ENCODE measurements at regions not wholly inside any gene's neighbourhood (a gene's known extent, or its start where the extent isn't known, plus 50 kb on each side); places are given as distances from the start of the nearest gene placed in this dataset.
"Not testable (repeated sequence)": the region's sequence is repeated elsewhere in the genome, so short reads cannot be mapped to it uniquely, and the experiment has no call there.

- no peak for DNase-seq
Measured at GRCh38 chr3:137641879-137642704, 122.0 kb upstream of the SOX14 start.

GRCh38 chr3:137642831-137643230 lies 121.3 kb upstream of the SOX14 start:
- no peak for DNase-seq

- DNase-seq, result no peak
Measured at GRCh38 chr3:137647179-137647578, 116.9 kb upstream of the SOX14 start.

- no peak for DNase-seq
Measured at GRCh38 chr3:137669519-137670060, 94.5 kb upstream of the SOX14 start.

GRCh38 chr3:137687181-137687879 lies 76.8 kb upstream of the SOX14 start:
- no peak for DNase-seq

GRCh38 chr3:137692803-137693431 lies 71.2 kb upstream of the SOX14 start:
- no peak for DNase-seq

- DNase-seq, result no peak
Measured at GRCh38 chr3:137693791-137694190, 70.3 kb upstream of the SOX14 start.

GRCh38 chr3:137694836-137695235 lies 69.3 kb upstream of the SOX14 start:
- DNase-seq, result no peak

- DNase-seq, result no peak
Measured at GRCh38 chr3:137695351-137695750, 68.8 kb upstream of the SOX14 start.

- no peak for DNase-seq
Measured at GRCh38 chr3:137709011-137709601, 55.0 kb upstream of the SOX14 start.

- DNase-seq, result not testable (repeated sequence)
Measured at GRCh38 chr3:137713965-137714364, 50.1 kb upstream of the SOX14 start.
